HepG2 (cell line): ENCODE measurements at regions not wholly inside any gene's neighbourhood (a gene's known extent, or its start where the extent isn't known, plus 50 kb on each side); places are given as distances from the start of the nearest gene placed in this dataset.

ENCODE experiments used
- GZF1 ChIP-seq: sonication (generic); formaldehyde crosslinking; IDR thresholded peaks from 2 replicates; pipeline ENCODE4 v1.5.1; 2020; ENCODE audit warnings: mild to moderate bottlenecking, missing genetic modification reagents
- HDAC2 ChIP-seq: sonication (generic); formaldehyde crosslinking; IDR thresholded peaks from 2 replicates; pipeline ENCODE4 v1.4.0; 2020; ENCODE audit warnings: missing genetic modification reagents
- ISL2 ChIP-seq: sonication (generic); formaldehyde crosslinking; IDR thresholded peaks from 2 replicates; pipeline ENCODE4 v1.5.0; 2020; ENCODE audit warnings: missing genetic modification reagents
- KAT7 ChIP-seq: IDR thresholded peaks from 2 replicates; pipeline ENCODE4 v1.6.1; 2018; ENCODE audit warnings: borderline replicate concordance, missing compliant biosample characterization
- NCOA1 ChIP-seq: sonication (generic); formaldehyde crosslinking; IDR thresholded peaks from 2 replicates; pipeline ENCODE4 v1.9.0; 2021; ENCODE audit warnings: missing genetic modification reagents
- SRF ChIP-seq: IDR thresholded peaks from 2 replicates; pipeline ENCODE4 v1.6.1; 2011; ENCODE audit warnings: mild to moderate bottlenecking, low read depth, low read length, moderate library complexity
- YEATS2 ChIP-seq: sonication (generic); formaldehyde crosslinking; IDR thresholded peaks from 2 replicates; pipeline ENCODE4 v1.4.0; 2020; ENCODE audit warnings: missing genetic modification reagents, borderline replicate concordance
- ZKSCAN8 ChIP-seq: IDR thresholded peaks from 2 replicates; pipeline ENCODE4 v1.6.1; 2016; ENCODE audit warnings: borderline replicate concordance, missing genetic modification reagents, missing compliant biosample characterization
- ZNF124 ChIP-seq: sonication (generic); formaldehyde crosslinking; IDR thresholded peaks from 2 replicates; pipeline ENCODE4 v1.4.0; 2020; ENCODE audit warnings: missing genetic modification reagents
- ZNF484 ChIP-seq: sonication (generic); formaldehyde crosslinking; IDR thresholded peaks from 2 replicates; pipeline ENCODE4 v1.5.1; 2020; ENCODE audit warnings: mild to moderate bottlenecking, low read depth, missing genetic modification reagents, borderline replicate concordance
- ZNF709 ChIP-seq: sonication (generic); formaldehyde crosslinking; IDR thresholded peaks from 2 replicates; pipeline ENCODE4 v1.5.0; 2020; ENCODE audit warnings: mild to moderate bottlenecking, missing genetic modification reagents
- TF ChIP-seq, protein P1 (sequence below), 2 experiments: sonication (generic) in 1 of 2; formaldehyde crosslinking in 1 of 2; IDR thresholded peaks; 2 replicates each; pipeline versions ENCODE4 v1.5.1 to v1.6.1; 2011 to 2020; ENCODE audit warnings: borderline replicate concordance in 1 of 2, low read depth in 1 of 2, low read length in 1 of 2, mild to moderate bottlenecking in 1 of 2, missing genetic modification reagents in 1 of 2, moderate library complexity in 1 of 2
- TF ChIP-seq, protein P2 (sequence below): IDR thresholded peaks from 2 replicates; pipeline ENCODE4 v1.6.1; 2016; ENCODE audit warnings: missing compliant biosample characterization, missing genetic modification reagents, borderline replicate concordance
- TF ChIP-seq, protein P3 (sequence below): sonication (generic); formaldehyde crosslinking; IDR thresholded peaks from 2 replicates; pipeline ENCODE4 v1.5.0; 2020; ENCODE audit warnings: mild to moderate bottlenecking, missing genetic modification reagents
- TF ChIP-seq, protein P4 (sequence below): sonication (generic); formaldehyde crosslinking; IDR thresholded peaks from 2 replicates; pipeline ENCODE4 v1.5.0; 2020; ENCODE audit warnings: mild to moderate bottlenecking, missing genetic modification reagents
- TF ChIP-seq, protein P5 (sequence below): sonication (generic); formaldehyde crosslinking; IDR thresholded peaks from 2 replicates; pipeline ENCODE4 v1.4.0; 2020; ENCODE audit warnings: missing genetic modification reagents
- TF ChIP-seq, protein P6 (sequence below): sonication (generic); formaldehyde crosslinking; IDR thresholded peaks from 2 replicates; pipeline ENCODE4 v1.5.0; 2020; ENCODE audit warnings: mild to moderate bottlenecking, missing genetic modification reagents

DNA sequence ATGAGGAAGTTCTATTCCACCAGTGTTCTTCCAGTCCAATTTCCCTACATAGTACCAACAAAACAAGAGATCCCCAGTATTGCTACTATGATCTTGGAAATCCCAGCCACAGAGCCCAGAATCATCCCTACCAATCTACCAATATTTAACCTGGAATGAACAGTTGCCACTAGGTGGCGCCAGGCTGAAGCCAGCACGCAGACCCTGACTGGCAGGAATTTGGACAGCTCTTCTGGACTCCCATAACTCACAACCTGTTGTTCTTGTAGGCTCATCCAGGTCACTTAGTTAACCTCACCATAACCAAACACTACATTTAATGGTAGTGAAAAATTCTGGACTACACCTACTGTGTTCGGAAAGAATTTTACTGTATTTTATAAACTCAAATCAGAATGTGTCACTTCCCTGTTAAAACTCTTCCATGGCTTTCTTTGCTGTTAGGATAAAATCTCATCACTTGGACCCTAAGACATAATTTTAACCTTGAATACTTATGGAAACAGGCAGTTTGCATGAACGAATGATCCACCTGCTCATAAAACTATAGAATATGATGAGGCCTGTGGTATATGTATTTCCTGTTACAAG, 59.8 kb upstream of the SLC38A11 start (continued):
- TF ChIP-seq, protein P1, sequence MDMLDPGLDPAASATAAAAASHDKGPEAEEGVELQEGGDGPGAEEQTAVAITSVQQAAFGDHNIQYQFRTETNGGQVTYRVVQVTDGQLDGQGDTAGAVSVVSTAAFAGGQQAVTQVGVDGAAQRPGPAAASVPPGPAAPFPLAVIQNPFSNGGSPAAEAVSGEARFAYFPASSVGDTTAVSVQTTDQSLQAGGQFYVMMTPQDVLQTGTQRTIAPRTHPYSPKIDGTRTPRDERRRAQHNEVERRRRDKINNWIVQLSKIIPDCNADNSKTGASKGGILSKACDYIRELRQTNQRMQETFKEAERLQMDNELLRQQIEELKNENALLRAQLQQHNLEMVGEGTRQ (IDR thresholded peaks at IDR 0.05; ENCODE audit: low read depth, low read length) = no peak
- TF ChIP-seq, protein P1 (CRISPR knock-in tag; IDR thresholded peaks at IDR 0.05; ENCODE audit: borderline replicate concordance) = no peak
- no peak for TF ChIP-seq NCOA1 (CRISPR knock-in tag)
- 0 out of 2 replicates have a peak, but pooled peaks have one; percentile 44 for TF ChIP-seq ZKSCAN8 (CRISPR knock-in tag)
- TF ChIP-seq, protein P2, sequence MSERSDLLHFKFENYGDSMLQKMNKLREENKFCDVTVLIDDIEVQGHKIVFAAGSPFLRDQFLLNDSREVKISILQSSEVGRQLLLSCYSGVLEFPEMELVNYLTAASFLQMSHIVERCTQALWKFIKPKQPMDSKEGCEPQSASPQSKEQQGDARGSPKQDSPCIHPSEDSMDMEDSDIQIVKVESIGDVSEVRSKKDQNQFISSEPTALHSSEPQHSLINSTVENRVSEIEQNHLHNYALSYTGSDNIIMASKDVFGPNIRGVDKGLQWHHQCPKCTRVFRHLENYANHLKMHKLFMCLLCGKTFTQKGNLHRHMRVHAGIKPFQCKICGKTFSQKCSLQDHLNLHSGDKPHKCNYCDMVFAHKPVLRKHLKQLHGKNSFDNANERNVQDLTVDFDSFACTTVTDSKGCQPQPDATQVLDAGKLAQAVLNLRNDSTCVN = no peak
- TF ChIP-seq ZNF124 (CRISPR knock-in tag) = 0 out of 2 replicates have a peak, but pooled peaks have one; percentile 31
- no peak for TF ChIP-seq YEATS2 (CRISPR knock-in tag)
- no peak for TF ChIP-seq GZF1
- TF ChIP-seq, protein P3, sequence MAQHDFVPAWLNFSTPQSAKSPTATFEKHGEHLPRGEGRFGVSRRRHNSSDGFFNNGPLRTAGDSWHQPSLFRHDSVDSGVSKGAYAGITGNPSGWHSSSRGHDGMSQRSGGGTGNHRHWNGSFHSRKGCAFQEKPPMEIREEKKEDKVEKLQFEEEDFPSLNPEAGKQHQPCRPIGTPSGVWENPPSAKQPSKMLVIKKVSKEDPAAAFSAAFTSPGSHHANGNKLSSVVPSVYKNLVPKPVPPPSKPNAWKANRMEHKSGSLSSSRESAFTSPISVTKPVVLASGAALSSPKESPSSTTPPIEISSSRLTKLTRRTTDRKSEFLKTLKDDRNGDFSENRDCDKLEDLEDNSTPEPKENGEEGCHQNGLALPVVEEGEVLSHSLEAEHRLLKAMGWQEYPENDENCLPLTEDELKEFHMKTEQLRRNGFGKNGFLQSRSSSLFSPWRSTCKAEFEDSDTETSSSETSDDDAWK (CRISPR knock-in tag) = no peak
- TF ChIP-seq ISL2 = no peak; the same call in 1 of the 2 replicates
- 0 out of 2 replicates have a peak, but pooled peaks have one; percentile 17 for TF ChIP-seq HDAC2 (CRISPR knock-in tag)
- no peak for TF ChIP-seq ZNF709 (CRISPR knock-in tag)
- no peak for TF ChIP-seq KAT7 (CRISPR knock-in tag)
- TF ChIP-seq ZNF484 (CRISPR knock-in tag) = no peak
- TF ChIP-seq, protein P4, sequence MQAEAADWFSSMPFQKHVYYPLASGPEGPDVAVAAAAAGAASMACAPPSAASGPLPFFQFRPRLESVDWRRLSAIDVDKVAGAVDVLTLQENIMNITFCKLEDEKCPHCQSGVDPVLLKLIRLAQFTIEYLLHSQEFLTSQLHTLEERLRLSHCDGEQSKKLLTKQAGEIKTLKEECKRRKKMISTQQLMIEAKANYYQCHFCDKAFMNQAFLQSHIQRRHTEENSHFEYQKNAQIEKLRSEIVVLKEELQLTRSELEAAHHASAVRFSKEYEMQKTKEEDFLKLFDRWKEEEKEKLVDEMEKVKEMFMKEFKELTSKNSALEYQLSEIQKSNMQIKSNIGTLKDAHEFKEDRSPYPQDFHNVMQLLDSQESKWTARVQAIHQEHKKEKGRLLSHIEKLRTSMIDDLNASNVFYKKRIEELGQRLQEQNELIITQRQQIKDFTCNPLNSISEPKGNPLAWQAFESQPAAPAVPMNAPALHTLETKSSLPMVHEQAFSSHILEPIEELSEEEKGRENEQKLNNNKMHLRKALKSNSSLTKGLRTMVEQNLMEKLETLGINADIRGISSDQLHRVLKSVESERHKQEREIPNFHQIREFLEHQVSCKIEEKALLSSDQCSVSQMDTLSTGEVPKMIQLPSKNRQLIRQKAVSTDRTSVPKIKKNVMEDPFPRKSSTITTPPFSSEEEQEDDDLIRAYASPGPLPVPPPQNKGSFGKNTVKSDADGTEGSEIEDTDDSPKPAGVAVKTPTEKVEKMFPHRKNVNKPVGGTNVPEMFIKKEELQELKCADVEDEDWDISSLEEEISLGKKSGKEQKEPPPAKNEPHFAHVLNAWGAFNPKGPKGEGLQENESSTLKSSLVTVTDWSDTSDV (CRISPR knock-in tag) = no peak
- TF ChIP-seq, protein P5, sequence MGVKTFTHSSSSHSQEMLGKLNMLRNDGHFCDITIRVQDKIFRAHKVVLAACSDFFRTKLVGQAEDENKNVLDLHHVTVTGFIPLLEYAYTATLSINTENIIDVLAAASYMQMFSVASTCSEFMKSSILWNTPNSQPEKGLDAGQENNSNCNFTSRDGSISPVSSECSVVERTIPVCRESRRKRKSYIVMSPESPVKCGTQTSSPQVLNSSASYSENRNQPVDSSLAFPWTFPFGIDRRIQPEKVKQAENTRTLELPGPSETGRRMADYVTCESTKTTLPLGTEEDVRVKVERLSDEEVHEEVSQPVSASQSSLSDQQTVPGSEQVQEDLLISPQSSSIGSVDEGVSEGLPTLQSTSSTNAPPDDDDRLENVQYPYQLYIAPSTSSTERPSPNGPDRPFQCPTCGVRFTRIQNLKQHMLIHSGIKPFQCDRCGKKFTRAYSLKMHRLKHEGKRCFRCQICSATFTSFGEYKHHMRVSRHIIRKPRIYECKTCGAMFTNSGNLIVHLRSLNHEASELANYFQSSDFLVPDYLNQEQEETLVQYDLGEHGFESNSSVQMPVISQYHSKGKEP (CRISPR knock-in tag) = no peak
- TF ChIP-seq, protein P6, sequence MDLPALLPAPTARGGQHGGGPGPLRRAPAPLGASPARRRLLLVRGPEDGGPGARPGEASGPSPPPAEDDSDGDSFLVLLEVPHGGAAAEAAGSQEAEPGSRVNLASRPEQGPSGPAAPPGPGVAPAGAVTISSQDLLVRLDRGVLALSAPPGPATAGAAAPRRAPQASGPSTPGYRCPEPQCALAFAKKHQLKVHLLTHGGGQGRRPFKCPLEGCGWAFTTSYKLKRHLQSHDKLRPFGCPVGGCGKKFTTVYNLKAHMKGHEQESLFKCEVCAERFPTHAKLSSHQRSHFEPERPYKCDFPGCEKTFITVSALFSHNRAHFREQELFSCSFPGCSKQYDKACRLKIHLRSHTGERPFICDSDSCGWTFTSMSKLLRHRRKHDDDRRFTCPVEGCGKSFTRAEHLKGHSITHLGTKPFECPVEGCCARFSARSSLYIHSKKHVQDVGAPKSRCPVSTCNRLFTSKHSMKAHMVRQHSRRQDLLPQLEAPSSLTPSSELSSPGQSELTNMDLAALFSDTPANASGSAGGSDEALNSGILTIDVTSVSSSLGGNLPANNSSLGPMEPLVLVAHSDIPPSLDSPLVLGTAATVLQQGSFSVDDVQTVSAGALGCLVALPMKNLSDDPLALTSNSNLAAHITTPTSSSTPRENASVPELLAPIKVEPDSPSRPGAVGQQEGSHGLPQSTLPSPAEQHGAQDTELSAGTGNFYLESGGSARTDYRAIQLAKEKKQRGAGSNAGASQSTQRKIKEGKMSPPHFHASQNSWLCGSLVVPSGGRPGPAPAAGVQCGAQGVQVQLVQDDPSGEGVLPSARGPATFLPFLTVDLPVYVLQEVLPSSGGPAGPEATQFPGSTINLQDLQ (CRISPR knock-in tag) = no peak
- TF ChIP-seq SRF = no peak
